ENCODE measurements at regions not wholly inside any gene's neighbourhood (a gene's known extent, or its start where the extent isn't known, plus 50 kb on each side); places are given as distances from the start of the nearest gene placed in this dataset.

- no peak overlapping the region for H3K27ac ChIP-seq
- intact Hi-C loops (cut with DNase I; ENCODE audit: low total_unique reads), result no loop called here
These were observed 991.5 kb downstream of the ADGRL3 start for GRCh38 chr4:62191451-62192240.

GRCh38 chr4:62170235-62170634 is 970.1 kb downstream of the ADGRL3 start:
- Histone ChIP-seq H3K27ac (no peak overlapping the region), H3K36me3 (no peaks in the 10 kb centered on the region), H3K4me3 (no peak overlapping the region), H3K4me1 (no peaks in the 10 kb centered on the region), H3K9me3 (no peaks in the 10 kb centered on the region), H3K27me3 (no peaks in the 10 kb centered on the region)
- TF ChIP-seq, protein P1, sequence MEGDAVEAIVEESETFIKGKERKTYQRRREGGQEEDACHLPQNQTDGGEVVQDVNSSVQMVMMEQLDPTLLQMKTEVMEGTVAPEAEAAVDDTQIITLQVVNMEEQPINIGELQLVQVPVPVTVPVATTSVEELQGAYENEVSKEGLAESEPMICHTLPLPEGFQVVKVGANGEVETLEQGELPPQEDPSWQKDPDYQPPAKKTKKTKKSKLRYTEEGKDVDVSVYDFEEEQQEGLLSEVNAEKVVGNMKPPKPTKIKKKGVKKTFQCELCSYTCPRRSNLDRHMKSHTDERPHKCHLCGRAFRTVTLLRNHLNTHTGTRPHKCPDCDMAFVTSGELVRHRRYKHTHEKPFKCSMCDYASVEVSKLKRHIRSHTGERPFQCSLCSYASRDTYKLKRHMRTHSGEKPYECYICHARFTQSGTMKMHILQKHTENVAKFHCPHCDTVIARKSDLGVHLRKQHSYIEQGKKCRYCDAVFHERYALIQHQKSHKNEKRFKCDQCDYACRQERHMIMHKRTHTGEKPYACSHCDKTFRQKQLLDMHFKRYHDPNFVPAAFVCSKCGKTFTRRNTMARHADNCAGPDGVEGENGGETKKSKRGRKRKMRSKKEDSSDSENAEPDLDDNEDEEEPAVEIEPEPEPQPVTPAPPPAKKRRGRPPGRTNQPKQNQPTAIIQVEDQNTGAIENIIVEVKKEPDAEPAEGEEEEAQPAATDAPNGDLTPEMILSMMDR (IDR thresholded peaks at IDR 0.05), result no peak
- no peak for DNase-seq
- intact Hi-C loops (cut with DNase I; ENCODE audit: low total_unique reads), result no loop called here

More at GRCh38 chr4:62191451-62192240, 991.5 kb downstream of the ADGRL3 start:
- Histone ChIP-seq H3K4me3 (no peak overlapping the region), H3K4me1 (peaks cover 0 to 5% (median 0%) of the 10 kb centered on the region in 4 donors), H3K9me3 (no peaks in the 10 kb centered on the region), H3K36me3 (no peaks in the 10 kb centered on the region), H3K27me3 (no peaks in the 10 kb centered on the region)
- TF ChIP-seq, protein P1 (IDR thresholded peaks at IDR 0.05), result no peak
- DNase-seq, result no peak

DNA sequence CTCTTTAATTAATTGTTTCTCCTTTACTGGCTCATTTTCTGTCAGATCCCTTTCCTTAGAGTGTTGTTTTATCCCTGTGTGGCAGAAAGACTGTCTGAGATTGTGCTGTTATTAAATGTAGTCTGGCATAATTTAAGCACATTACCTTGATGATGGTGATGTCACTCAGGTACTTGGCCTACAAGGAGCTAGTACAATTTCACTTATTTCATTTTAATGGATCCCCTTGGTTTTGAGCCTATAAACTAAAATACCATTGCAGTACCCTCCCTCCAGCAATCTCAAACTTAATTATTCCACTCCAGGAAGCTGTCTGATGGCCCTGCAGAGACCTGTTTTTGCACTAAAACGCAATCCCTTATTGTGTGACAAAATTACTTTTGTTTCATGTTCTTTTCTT is 968.6 kb downstream of the ADGRL3 start:
- Histone ChIP-seq H3K4me1 (no peaks in the 10 kb centered on the region), H3K36me3 (no peaks in the 10 kb centered on the region), H3K27ac (no peak overlapping the region), H3K9me3 (no peaks in the 10 kb centered on the region), H3K4me3 (no peak overlapping the region), H3K27me3 (no peaks in the 10 kb centered on the region)
- no peak for DNase-seq
- intact Hi-C loops (cut with DNase I; ENCODE audit: low total_unique reads), result no loop called here
- TF ChIP-seq, protein P1 (IDR thresholded peaks at IDR 0.05), result no peak

GRCh38 chr4:62162606-62163005 is 962.5 kb downstream of the ADGRL3 start:
- Histone ChIP-seq H3K4me3 (no peak overlapping the region), H3K27me3 (no peaks in the 10 kb centered on the region), H3K9me3 (no peaks in the 10 kb centered on the region), H3K36me3 (no peaks in the 10 kb centered on the region), H3K27ac (no peak overlapping the region), H3K4me1 (no peaks in the 10 kb centered on the region)
- DNase-seq, result no peak
- TF ChIP-seq, protein P1 (IDR thresholded peaks at IDR 0.05), result no peak
- intact Hi-C loops (cut with DNase I; ENCODE audit: low total_unique reads), result no loop called here

GRCh38 chr4:62161446-62161845 is 961.3 kb downstream of the ADGRL3 start:
- Histone ChIP-seq H3K4me3 (no peak overlapping the region), H3K36me3 (no peaks in the 10 kb centered on the region)
- intact Hi-C loops (cut with DNase I; ENCODE audit: low total_unique reads), result no loop called here

More at GRCh38 chr4:62161446-62161845, 961.3 kb downstream of the ADGRL3 start:
- DNase-seq, result no peak
- Histone ChIP-seq H3K27ac (no peak overlapping the region), H3K4me1 (no peaks in the 10 kb centered on the region), H3K9me3 (no peaks in the 10 kb centered on the region), H3K27me3 (no peaks in the 10 kb centered on the region)
- TF ChIP-seq, protein P1 (IDR thresholded peaks at IDR 0.05), result no peak

All from tibial artery (tissue), 4 donors.